ENCODE measurements at regions not wholly inside any gene's neighbourhood (a gene's known extent, or its start where the extent isn't known, plus 50 kb on each side); places are given as distances from the start of the nearest gene placed in this dataset.

DNA sequence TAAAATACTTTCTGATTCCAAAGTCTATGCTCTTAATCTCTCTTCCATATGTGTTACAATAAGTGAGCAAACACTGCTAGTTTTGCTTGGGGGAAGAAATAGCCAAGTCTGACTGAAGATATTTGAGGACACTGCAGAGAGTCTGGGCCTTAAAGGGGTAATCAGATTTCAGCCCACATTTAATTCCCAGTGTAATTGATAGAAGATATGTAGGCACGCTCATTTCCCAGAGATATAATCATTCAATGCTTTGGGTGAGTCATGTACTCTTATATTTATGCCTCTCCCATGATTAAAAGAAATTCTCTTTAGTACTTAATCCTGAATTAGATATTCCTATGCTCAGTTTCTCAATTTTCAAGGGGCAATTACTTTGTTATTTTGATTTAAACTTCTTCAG lies 178.1 kb upstream of the POM121L12 start:
- TF ChIP-seq, protein P1, sequence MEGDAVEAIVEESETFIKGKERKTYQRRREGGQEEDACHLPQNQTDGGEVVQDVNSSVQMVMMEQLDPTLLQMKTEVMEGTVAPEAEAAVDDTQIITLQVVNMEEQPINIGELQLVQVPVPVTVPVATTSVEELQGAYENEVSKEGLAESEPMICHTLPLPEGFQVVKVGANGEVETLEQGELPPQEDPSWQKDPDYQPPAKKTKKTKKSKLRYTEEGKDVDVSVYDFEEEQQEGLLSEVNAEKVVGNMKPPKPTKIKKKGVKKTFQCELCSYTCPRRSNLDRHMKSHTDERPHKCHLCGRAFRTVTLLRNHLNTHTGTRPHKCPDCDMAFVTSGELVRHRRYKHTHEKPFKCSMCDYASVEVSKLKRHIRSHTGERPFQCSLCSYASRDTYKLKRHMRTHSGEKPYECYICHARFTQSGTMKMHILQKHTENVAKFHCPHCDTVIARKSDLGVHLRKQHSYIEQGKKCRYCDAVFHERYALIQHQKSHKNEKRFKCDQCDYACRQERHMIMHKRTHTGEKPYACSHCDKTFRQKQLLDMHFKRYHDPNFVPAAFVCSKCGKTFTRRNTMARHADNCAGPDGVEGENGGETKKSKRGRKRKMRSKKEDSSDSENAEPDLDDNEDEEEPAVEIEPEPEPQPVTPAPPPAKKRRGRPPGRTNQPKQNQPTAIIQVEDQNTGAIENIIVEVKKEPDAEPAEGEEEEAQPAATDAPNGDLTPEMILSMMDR (IDR thresholded peaks at IDR 0.05; ENCODE audit: low read length), result no peak
- no peak for TF ChIP-seq EZH2 (IDR thresholded peaks at IDR 0.05; ENCODE audit: borderline replicate concordance, low read length)

Data from OCI-LY1 (cell line).